ENCODE measurements at regions not wholly inside any gene's neighbourhood (a gene's known extent, or its start where the extent isn't known, plus 50 kb on each side); places are given as distances from the start of the nearest gene placed in this dataset.
A peak's percentile ranks its signal among the peaks of the same experiment; 100 is the strongest.
"Not testable (repeated sequence)": the region's sequence is repeated elsewhere in the genome, so short reads cannot be mapped to it uniquely, and the experiment has no call there.

DNA sequence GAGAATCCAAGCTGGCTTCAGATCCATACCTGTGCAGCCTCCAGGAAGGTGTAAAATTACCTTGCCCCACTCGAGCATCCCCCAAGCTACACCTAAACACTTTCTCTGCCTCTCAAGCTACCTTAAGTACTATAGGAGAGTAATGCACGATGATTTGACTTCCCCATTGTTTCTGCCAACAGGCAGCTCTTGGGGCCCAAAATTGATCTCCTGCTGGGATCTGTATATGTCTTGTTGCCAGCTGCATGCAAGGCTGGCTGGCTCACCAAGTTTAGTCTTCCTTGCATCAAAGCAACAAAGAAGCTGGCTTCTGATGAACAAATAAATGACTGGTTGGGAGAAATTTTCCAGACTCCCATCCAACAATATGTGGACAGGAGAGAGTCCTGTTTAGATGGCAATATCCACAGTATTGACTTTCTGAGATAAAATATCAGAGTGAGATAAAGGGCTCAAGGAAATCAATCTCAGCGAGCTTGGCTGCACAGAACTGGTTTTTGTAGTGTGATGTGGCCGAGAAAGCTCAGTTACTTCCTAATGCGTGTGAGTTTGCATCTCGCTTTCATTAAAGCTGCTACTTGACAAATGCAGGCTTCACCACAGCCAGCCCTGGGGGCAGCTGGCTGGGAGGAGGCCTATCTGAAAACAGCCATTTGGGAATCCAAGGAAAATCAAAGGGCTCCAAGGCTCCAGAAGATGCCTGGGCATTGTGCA, 140.7 kb downstream of the MINAR1 start:
- TF ChIP-seq CTCF (IDR thresholded peaks at IDR 0.05; ENCODE audit: control insufficient read depth, insufficient read depth, low read depth, low read length, missing control alignments) = no peak
- DNase-seq (ENCODE audit: low read depth) = no peak
- H3K4me3 ChIP-seq (ENCODE audit: control insufficient read depth, low read depth, low read length) = no peak overlapping the region

DNA sequence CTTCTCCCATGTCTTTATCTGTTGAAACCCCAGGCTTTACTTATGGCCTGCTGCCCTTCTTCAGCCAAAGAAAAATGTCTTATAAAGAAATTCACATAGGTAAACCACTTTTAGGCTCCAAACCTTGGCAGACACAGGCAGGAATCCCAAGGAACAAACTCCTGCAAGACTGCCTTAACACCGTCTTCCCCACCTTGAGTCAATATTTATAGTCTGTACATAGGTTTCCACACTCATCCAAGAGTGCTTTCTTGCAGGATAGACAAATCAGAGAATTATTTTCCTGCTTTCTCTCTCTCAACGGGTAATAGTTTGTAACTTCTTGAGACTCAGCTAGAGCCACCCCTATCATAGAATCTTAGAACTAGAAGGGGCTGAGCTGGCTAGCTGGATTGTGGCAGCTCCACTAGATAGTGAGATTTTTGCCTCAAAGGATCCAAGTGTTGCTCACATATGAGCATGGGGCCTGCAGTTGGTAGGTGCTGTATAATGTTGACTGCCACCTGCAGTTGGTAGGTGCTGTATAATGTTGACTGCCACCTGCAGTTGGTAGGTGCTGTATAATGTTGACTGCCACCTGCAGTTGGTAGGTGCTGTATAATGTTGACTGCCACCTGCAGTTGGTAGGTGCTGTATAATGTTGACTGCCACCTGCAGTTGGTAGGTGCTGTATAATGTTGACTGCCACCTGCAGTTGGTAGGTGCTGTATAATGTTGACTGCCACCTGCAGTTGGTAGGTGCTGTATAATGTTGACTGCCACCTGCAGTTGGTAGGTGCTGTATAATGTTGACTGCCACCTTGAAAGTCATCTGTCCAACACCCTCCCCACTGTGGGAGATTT, 142.5 kb downstream of the MINAR1 start:
- H3K4me3 ChIP-seq (ENCODE audit: control insufficient read depth, low read depth, low read length); DNase-seq (ENCODE audit: low read depth): not testable (repeated sequence)

- no peak overlapping the region for H3K4me3 ChIP-seq (ENCODE audit: control insufficient read depth, low read depth, low read length)
- TF ChIP-seq CTCF (IDR thresholded peaks at IDR 0.05; ENCODE audit: control insufficient read depth, insufficient read depth, low read depth, low read length, missing control alignments) = no peak
- DNase-seq (ENCODE audit: low read depth) = no peak
Observed at GRCh38 chr15:79582650-79583049, 150.5 kb downstream of the MINAR1 start.

GRCh38 chr15:79592126-79592525, 160.0 kb downstream of the MINAR1 start:
- DNase-seq (ENCODE audit: low read depth) = no peak
- H3K4me3 ChIP-seq (ENCODE audit: control insufficient read depth, low read depth, low read length) = no peak overlapping the region
- TF ChIP-seq CTCF (IDR thresholded peaks at IDR 0.05; ENCODE audit: control insufficient read depth, insufficient read depth, low read depth, low read length, missing control alignments) = no peak

DNA sequence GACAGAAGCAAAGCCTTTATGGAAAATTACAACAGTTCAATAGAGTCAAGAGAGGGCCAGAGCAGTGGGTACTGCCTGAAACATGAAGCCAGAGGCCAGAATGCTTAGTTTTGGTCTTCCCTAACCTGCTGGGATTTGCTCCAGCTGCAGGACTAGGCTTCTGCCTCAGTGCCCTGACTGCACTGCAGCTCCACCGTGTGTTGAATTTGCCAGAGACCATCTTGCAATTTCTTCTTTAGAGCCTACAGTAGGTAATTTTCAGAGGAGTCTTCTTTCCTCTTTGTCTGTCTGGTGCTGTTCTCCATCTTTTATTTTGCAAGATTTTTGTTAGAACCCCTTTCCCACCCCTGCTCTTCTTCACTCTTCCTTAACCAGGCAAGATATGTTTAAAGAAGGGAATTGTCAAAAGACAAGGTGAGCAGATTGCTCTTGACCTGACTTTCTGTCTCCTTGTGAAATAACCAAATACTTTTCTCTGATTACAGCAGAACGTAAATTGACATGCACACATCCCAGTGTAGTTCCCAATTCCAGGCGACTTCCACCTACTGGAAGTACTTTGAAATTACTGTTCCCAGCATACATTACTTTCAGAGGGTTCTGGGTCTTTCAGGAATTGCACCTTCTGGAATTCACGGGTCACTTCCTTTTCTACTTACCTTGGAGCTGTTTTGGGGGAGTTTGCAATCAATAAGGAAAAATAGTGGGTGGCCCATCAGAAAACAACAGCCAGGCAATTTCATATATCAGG, 161.2 kb downstream of the MINAR1 start:
- no peak overlapping the region for H3K4me3 ChIP-seq (ENCODE audit: control insufficient read depth, low read depth, low read length)
- TF ChIP-seq CTCF (IDR thresholded peaks at IDR 0.05; ENCODE audit: control insufficient read depth, insufficient read depth, low read depth, low read length, missing control alignments) = peak; percentile 47
- DNase-seq (ENCODE audit: low read depth) = no peak

- no peak for DNase-seq (ENCODE audit: low read depth)
- TF ChIP-seq CTCF (IDR thresholded peaks at IDR 0.05; ENCODE audit: control insufficient read depth, insufficient read depth, low read depth, low read length, missing control alignments) = no peak
- H3K4me3 ChIP-seq (ENCODE audit: control insufficient read depth, low read depth, low read length) = no peak overlapping the region
Observed at GRCh38 chr15:79595306-79595705, 163.2 kb downstream of the MINAR1 start.
